ENCODE measurements at regions not wholly inside any gene's neighbourhood (a gene's known extent, or its start where the extent isn't known, plus 50 kb on each side); places are given as distances from the start of the nearest gene placed in this dataset.

- no peak for TF ChIP-seq IKZF1 (conservative IDR thresholded peaks at IDR 0.05)
- no peak for TF ChIP-seq BCL11A (IDR thresholded peaks at IDR 0.05; ENCODE audit: low read depth, low read length)
- TF ChIP-seq TBL1XR1 (IDR thresholded peaks at IDR 0.05; ENCODE audit: low read depth, low read length), result no peak
- TF ChIP-seq ATF3 (IDR thresholded peaks at IDR 0.05; ENCODE audit: borderline replicate concordance, extremely low read depth, low read depth, low read length), result no peak
Observed at GRCh38 chr5:82405618-82406204, 127.6 kb upstream of the RPS23 start (continued).

GRCh38 chr5:82405161-82405560 is 127.0 kb upstream of the RPS23 start:
- Histone ChIP-seq H3K9ac (ENCODE audit: control insufficient read depth, insufficient read depth, low read length) (no peak overlapping the region), H4K20me1 (ENCODE audit: control insufficient read depth, insufficient read depth) (no peaks in the 10 kb centered on the region), H2AFZ (ENCODE audit: control insufficient read depth, low read depth, low read length) (no peak overlapping the region), H3K27me3 (replicated peaks in 1 of 2; ENCODE audit: control insufficient read depth in 2 of 2, insufficient read depth in 2 of 2, low read length in 1 of 2) (no peaks in the 10 kb centered on the region), H3K79me2 (ENCODE audit: control insufficient read depth, insufficient read depth, low read length) (no peaks in the 10 kb centered on the region), H3K4me3 (no peak overlapping the region), H3K27ac (ENCODE audit: control insufficient read depth, insufficient read depth) (no peak overlapping the region), H3K4me2 (ENCODE audit: control insufficient read depth, insufficient read depth) (no peak overlapping the region), H3K4me1 (ENCODE audit: control insufficient read depth, insufficient read depth, low read length) (no peaks in the 10 kb centered on the region), H3K36me3 (ENCODE audit: control insufficient read depth in 2 of 2, insufficient read depth in 2 of 2, low read length in 1 of 2) (no peaks in the 10 kb centered on the region), H3K9me3 (replicated peaks; ENCODE audit: control insufficient read depth, insufficient read depth, low read length) (no peaks in the 10 kb centered on the region; the same call in 2 of the 3 replicates)
- FAIRE-seq (no peak), ATAC-seq (no peak), DNase-seq (ENCODE audit: low read depth, low spot score) (no peak)
- POLR2A ChIA-PET, result no interaction called here
- intact Hi-C loops (cut with micrococcal nuclease; ENCODE audit: unreplicated experiment) (no loop called here), in situ Hi-C loops (cut with MboI) (no loop called here)
- RAD21 ChIA-PET (ENCODE audit: unreplicated experiment), result no interaction called here
- CTCF ChIA-PET, result no interaction called here
- 45% methylated on average over 2 of the region's 2 CpGs for WGBS (ENCODE audit: insufficient coverage, insufficient replicate concordance, low lambda C conversion rate, missing lambda C conversion rate)
- SMC1A ChIA-PET (ENCODE audit: uncharacterized antibody, unreplicated experiment), result interaction anchor here (0.7 kb wide), 1 partner anchor 1016 kb away, joined by 3 read pairs; no protein-coding TSS in a partner anchor
- TF ChIP-seq POLR2A (IDR thresholded peaks at IDR 0.05; ENCODE audit: low read depth, low read length) (no peak), RAD51 (IDR thresholded peaks at IDR 0.05) (no peak)
- no TSS peak for BruUV-seq (replicated peaks)

Data from GM12878 (cell line).